MM.1S (cell line): ENCODE measurements at regions not wholly inside any gene's neighbourhood (a gene's known extent, or its start where the extent isn't known, plus 50 kb on each side); places are given as distances from the start of the nearest gene placed in this dataset.

Experiments used
- EZH2 ChIP-seq: fragments of 300-600 bp; sonication (generic); optimal IDR thresholded peaks from 2 replicates; pipeline ENCODE3; 2017; ENCODE audit warnings: low read depth, mild to moderate bottlenecking, antibody characterized with exemption, low read length, mixed read lengths
- EZH2phosphoT487 ChIP-seq: fragments of 300-600 bp; sonication (generic); IDR thresholded peaks from 2 replicates; pipeline ENCODE4 v1.6.1; 2018; ENCODE audit warnings: antibody characterized with exemption, low read length
- TF ChIP-seq, protein P1 (sequence below): fragments of 300-600 bp; sonication (generic); IDR thresholded peaks from 2 replicates; pipeline ENCODE4 v1.5.1; 2016; ENCODE audit warnings: antibody characterized with exemption, low read length, mixed read lengths

- TF ChIP-seq, protein P1, sequence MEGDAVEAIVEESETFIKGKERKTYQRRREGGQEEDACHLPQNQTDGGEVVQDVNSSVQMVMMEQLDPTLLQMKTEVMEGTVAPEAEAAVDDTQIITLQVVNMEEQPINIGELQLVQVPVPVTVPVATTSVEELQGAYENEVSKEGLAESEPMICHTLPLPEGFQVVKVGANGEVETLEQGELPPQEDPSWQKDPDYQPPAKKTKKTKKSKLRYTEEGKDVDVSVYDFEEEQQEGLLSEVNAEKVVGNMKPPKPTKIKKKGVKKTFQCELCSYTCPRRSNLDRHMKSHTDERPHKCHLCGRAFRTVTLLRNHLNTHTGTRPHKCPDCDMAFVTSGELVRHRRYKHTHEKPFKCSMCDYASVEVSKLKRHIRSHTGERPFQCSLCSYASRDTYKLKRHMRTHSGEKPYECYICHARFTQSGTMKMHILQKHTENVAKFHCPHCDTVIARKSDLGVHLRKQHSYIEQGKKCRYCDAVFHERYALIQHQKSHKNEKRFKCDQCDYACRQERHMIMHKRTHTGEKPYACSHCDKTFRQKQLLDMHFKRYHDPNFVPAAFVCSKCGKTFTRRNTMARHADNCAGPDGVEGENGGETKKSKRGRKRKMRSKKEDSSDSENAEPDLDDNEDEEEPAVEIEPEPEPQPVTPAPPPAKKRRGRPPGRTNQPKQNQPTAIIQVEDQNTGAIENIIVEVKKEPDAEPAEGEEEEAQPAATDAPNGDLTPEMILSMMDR = peak; percentile 45
- TF ChIP-seq EZH2 (no peak), EZH2phosphoT487 (no peak)
These were observed 533.6 kb upstream of the FSHR start for GRCh38 chr2:49687918-49688317.
